ENCODE measurements at regions not wholly inside any gene's neighbourhood (a gene's known extent, or its start where the extent isn't known, plus 50 kb on each side); places are given as distances from the start of the nearest gene placed in this dataset.

GRCh38 chr13:96898212-96898611 lies 96.1 kb downstream of the OXGR1 start:
- Histone ChIP-seq H2AFZ (ENCODE audit: low read length) (no peak overlapping the region), H2AK5ac (ENCODE audit: low read depth, low read length) (no peak overlapping the region), H2BK20ac (ENCODE audit: low read length) (no peak overlapping the region), H3K9me3 (ENCODE audit: insufficient read depth in 2 of 2, low read depth in 1 of 2, low read length in 1 of 2) (no peaks in the 10 kb centered on the region), H3K23me2 (ENCODE audit: low read depth, low read length) (no peaks in the 10 kb centered on the region), H3K79me1 (ENCODE audit: low read depth, low read length) (no peaks in the 10 kb centered on the region), H3K27me3 (replicated peaks in 1 of 4; ENCODE audit: control insufficient read depth in 3 of 4, extremely low read depth in 1 of 4, insufficient read depth in 3 of 4, low read length in 3 of 4) (no peaks in the 10 kb centered on the region), H3K79me2 (ENCODE audit: control insufficient read depth in 1 of 2, insufficient read depth in 2 of 2, low read length in 2 of 2) (no peaks in the 10 kb centered on the region), H3K18ac (ENCODE audit: extremely low read depth, low read length) (no peak overlapping the region), H3K4me3 (ENCODE audit: extremely low read depth in 1 of 4, insufficient read depth in 2 of 4, low read depth in 3 of 4, low read length in 4 of 4) (no peak overlapping the region; a peak in 1 of 8 replicates), H2BK15ac (ENCODE audit: low read length) (no peak overlapping the region), H3K36me3 (ENCODE audit: control insufficient read depth in 2 of 4, insufficient read depth in 4 of 4, low read length in 3 of 4) (no peaks in the 10 kb centered on the region), H3K56ac (replicated peaks; ENCODE audit: insufficient read length, low read depth, low read length) (no peak overlapping the region), H3K23ac (ENCODE audit: insufficient read length) (no peak overlapping the region), H4K8ac (ENCODE audit: extremely low read depth, insufficient read depth, low read length) (no peak overlapping the region), H3K4ac (replicated peaks; ENCODE audit: insufficient read length, low read depth, low read length) (no peak overlapping the region), H3K27ac (ENCODE audit: low read depth, low read length) (no peak overlapping the region), H3K14ac (ENCODE audit: insufficient read length) (no peak overlapping the region), H4K5ac (ENCODE audit: insufficient read length, low read depth, low read length) (no peak overlapping the region), H4K20me1 (replicated peaks in 1 of 2; ENCODE audit: control insufficient read depth in 1 of 2, insufficient read depth in 2 of 2, low read length in 2 of 2) (no peaks in the 10 kb centered on the region), H2BK120ac (replicated peaks; ENCODE audit: low read depth, low read length) (no peak overlapping the region), H2BK12ac (ENCODE audit: low read depth, low read length) (no peak overlapping the region), H3K4me1 (replicated peaks in 1 of 4; ENCODE audit: control insufficient read depth in 3 of 4, insufficient read depth in 4 of 4, low read length in 3 of 4) (peaks cover 0 to 8% (median 6%) of the 10 kb centered on the region in 4 experiments; a peak in 3 of 7 replicates), H3K4me2 (ENCODE audit: insufficient read depth in 1 of 2, low read depth in 2 of 2, low read length in 2 of 2) (no peak overlapping the region), H3K9ac (replicated peaks in 1 of 4; ENCODE audit: extremely low read depth in 1 of 4, low read depth in 3 of 4, low read length in 3 of 4) (no peak overlapping the region), H4K91ac (replicated peaks; ENCODE audit: insufficient read length, low read length) (no peak overlapping the region), H2BK5ac (ENCODE audit: low read depth, low read length) (no peak overlapping the region)
- POLR2A ChIA-PET (ENCODE audit: partially characterized antibody): interaction anchor here (0.8 kb wide), 1 partner anchor 180 kb away, joined by 3 read pairs; no protein-coding TSS in a partner anchor
- TF ChIP-seq BACH1 (IDR thresholded peaks at IDR 0.05; ENCODE audit: low read length) (no peak), HDAC2 (IDR thresholded peaks at IDR 0.05; ENCODE audit: borderline replicate concordance in 1 of 2, low read depth in 2 of 2, low read length in 2 of 2) (no peak), KDM1A (IDR thresholded peaks at IDR 0.05; ENCODE audit: borderline replicate concordance, low read length) (no peak), ZNF274 (IDR thresholded peaks at IDR 0.05; ENCODE audit: borderline replicate concordance, extremely low read depth, low read length) (no peak)
- CTCF ChIA-PET (ENCODE audit: partially characterized antibody): interaction anchor here (0.7 kb wide), 1 partner anchor 20 kb away, joined by 3 read pairs; no protein-coding TSS in a partner anchor
- FAIRE-seq (no peak), DNase-seq (ENCODE audit: low read depth in 1 of 2, low spot score in 2 of 2) (no peak)
